ENCODE measurements at regions not wholly inside any gene's neighbourhood (a gene's known extent, or its start where the extent isn't known, plus 50 kb on each side); places are given as distances from the start of the nearest gene placed in this dataset.
"Not testable (repeated sequence)": the region's sequence is repeated elsewhere in the genome, so short reads cannot be mapped to it uniquely, and the experiment has no call there.

- no peak for DNase-seq (ENCODE audit: extremely low read depth, low read depth)
Measured at GRCh38 chrX:65831268-65831667, 163.8 kb downstream of the MSN start.

- no peak for DNase-seq (ENCODE audit: extremely low read depth, low read depth)
Measured at GRCh38 chrX:65828599-65828998, 161.1 kb downstream of the MSN start.

- DNase-seq (ENCODE audit: extremely low read depth, low read depth) = not testable (repeated sequence)
Measured at GRCh38 chrX:65825226-65825625, 157.8 kb downstream of the MSN start.

- DNase-seq (ENCODE audit: extremely low read depth, low read depth) = no peak
Measured at GRCh38 chrX:65821721-65822496, 154.5 kb downstream of the MSN start.

- DNase-seq (ENCODE audit: extremely low read depth, low read depth) = not testable (repeated sequence)
Measured at GRCh38 chrX:65819983-65820382, 152.5 kb downstream of the MSN start.

- no peak for DNase-seq (ENCODE audit: extremely low read depth, low read depth)
Measured at GRCh38 chrX:65813245-65813644, 145.8 kb downstream of the MSN start.

- no peak for DNase-seq (ENCODE audit: extremely low read depth, low read depth)
Measured at GRCh38 chrX:65811558-65812228, 144.2 kb downstream of the MSN start.
